ENCODE measurements at regions not wholly inside any gene's neighbourhood (a gene's known extent, or its start where the extent isn't known, plus 50 kb on each side); places are given as distances from the start of the nearest gene placed in this dataset.
"Not testable (repeated sequence)": the region's sequence is repeated elsewhere in the genome, so short reads cannot be mapped to it uniquely, and the experiment has no call there.

- DNase-seq (ENCODE audit: extremely low read depth in 1 of 11, low read depth in 9 of 11, low spot score in 4 of 11), result not testable (repeated sequence)
Observed at GRCh38 chr6:75031102-75031501, 174.8 kb downstream of the COL12A1 start.

- DNase-seq (ENCODE audit: extremely low read depth in 1 of 11, low read depth in 9 of 11, low spot score in 4 of 11), result no peak
Observed at GRCh38 chr6:75029333-75029732, 176.5 kb downstream of the COL12A1 start.

GRCh38 chr6:75025371-75025770 is 180.5 kb downstream of the COL12A1 start:
- no peak for DNase-seq (ENCODE audit: extremely low read depth in 1 of 11, low read depth in 9 of 11, low spot score in 4 of 11)

GRCh38 chr6:75024828-75025227 is 181.0 kb downstream of the COL12A1 start:
- peak in 2 of 11 donors; percentile 12 to 25 for DNase-seq (ENCODE audit: extremely low read depth in 1 of 11, low read depth in 9 of 11, low spot score in 4 of 11)

- no peak for DNase-seq (ENCODE audit: extremely low read depth in 1 of 11, low read depth in 9 of 11, low spot score in 4 of 11)
Observed at GRCh38 chr6:75023634-75024033, 182.2 kb downstream of the COL12A1 start.

- no peak for DNase-seq (ENCODE audit: extremely low read depth in 1 of 11, low read depth in 9 of 11, low spot score in 4 of 11)
Observed at GRCh38 chr6:75020971-75021370, 184.9 kb downstream of the COL12A1 start.

- no peak for DNase-seq (ENCODE audit: extremely low read depth in 1 of 11, low read depth in 9 of 11, low spot score in 4 of 11)
Observed at GRCh38 chr6:75020376-75020775, 185.5 kb downstream of the COL12A1 start.

- no peak for DNase-seq (ENCODE audit: extremely low read depth in 1 of 11, low read depth in 9 of 11, low spot score in 4 of 11)
Observed at GRCh38 chr6:75012018-75012417, 193.8 kb downstream of the COL12A1 start.

GRCh38 chr6:75003984-75004383 is 201.9 kb downstream of the COL12A1 start:
- DNase-seq (ENCODE audit: extremely low read depth in 1 of 11, low read depth in 9 of 11, low spot score in 4 of 11), result not testable (repeated sequence)

GRCh38 chr6:74997646-74998045 is 208.2 kb downstream of the COL12A1 start:
- no peak for DNase-seq (ENCODE audit: extremely low read depth in 1 of 11, low read depth in 9 of 11, low spot score in 4 of 11)

GRCh38 chr6:74993136-74993535 is 212.7 kb downstream of the COL12A1 start:
- no peak for DNase-seq (ENCODE audit: extremely low read depth in 1 of 11, low read depth in 9 of 11, low spot score in 4 of 11)

GRCh38 chr6:74991573-74992332 is 214.1 kb downstream of the COL12A1 start:
- DNase-seq (ENCODE audit: extremely low read depth in 1 of 11, low read depth in 9 of 11, low spot score in 4 of 11), result no peak

GRCh38 chr6:74979065-74979766 is 226.6 kb downstream of the COL12A1 start:
- no peak for DNase-seq (ENCODE audit: extremely low read depth in 1 of 11, low read depth in 9 of 11, low spot score in 4 of 11)

- DNase-seq (ENCODE audit: extremely low read depth in 1 of 11, low read depth in 9 of 11, low spot score in 4 of 11), result no peak
Observed at GRCh38 chr6:74976701-74977100, 229.2 kb downstream of the COL12A1 start.

GRCh38 chr6:74976026-74976425 is 229.8 kb downstream of the COL12A1 start:
- DNase-seq (ENCODE audit: extremely low read depth in 1 of 11, low read depth in 9 of 11, low spot score in 4 of 11), result no peak

- no peak for DNase-seq (ENCODE audit: extremely low read depth in 1 of 11, low read depth in 9 of 11, low spot score in 4 of 11)
Observed at GRCh38 chr6:74973591-74973990, 232.3 kb downstream of the COL12A1 start.

GRCh38 chr6:74971633-74972032 is 234.2 kb downstream of the COL12A1 start:
- DNase-seq (ENCODE audit: extremely low read depth in 1 of 11, low read depth in 9 of 11, low spot score in 4 of 11), result no peak

- DNase-seq (ENCODE audit: extremely low read depth in 1 of 11, low read depth in 9 of 11, low spot score in 4 of 11), result no peak
Observed at GRCh38 chr6:74969591-74970267, 236.1 kb downstream of the COL12A1 start.

- no peak for DNase-seq (ENCODE audit: extremely low read depth in 1 of 11, low read depth in 9 of 11, low spot score in 4 of 11)
Observed at GRCh38 chr6:74967821-74968220, 238.0 kb downstream of the COL12A1 start.

- no peak for DNase-seq (ENCODE audit: extremely low read depth in 1 of 11, low read depth in 9 of 11, low spot score in 4 of 11)
Observed at GRCh38 chr6:74966712-74967111, 239.1 kb downstream of the COL12A1 start.

All from renal cortex interstitium (tissue), 11 donors.